GM12878 (cell line): ENCODE measurements at regions not wholly inside any gene's neighbourhood (a gene's known extent, or its start where the extent isn't known, plus 50 kb on each side); places are given as distances from the start of the nearest gene placed in this dataset.

Source experiments
- CHD2 ChIP-seq: IDR thresholded peaks from 2 replicates; pipeline ENCODE4 v1.6.1; 2011; ENCODE audit warnings: low read depth, low read length, improper control_type of control experiment, borderline replicate concordance
- CREB1 ChIP-seq: IDR thresholded peaks from 2 replicates; pipeline ENCODE4 v1.6.1; 2012; ENCODE audit warnings: low read depth, mild to moderate bottlenecking, inconsistent platforms
- CREM ChIP-seq: IDR thresholded peaks from 2 replicates; pipeline ENCODE4 v1.6.1; 2014; ENCODE audit warnings: antibody characterized with exemption, low read depth
- ETV6 ChIP-seq, 2 experiments: fragments of 450-650 bp in 1 of 2; IDR thresholded peaks in 1 of 2; conservative IDR thresholded peaks in 1 of 2; 2 replicates each; pipeline ENCODE4 v1.6.1; 2014; ENCODE audit warnings: antibody characterized with exemption in 1 of 2, borderline replicate concordance in 1 of 2, low read depth in 1 of 2, mild to moderate bottlenecking in 1 of 2, moderate library complexity in 1 of 2
- FOS ChIP-seq: IDR thresholded peaks from 3 replicates; pipeline ENCODE4 v1.6.1; 2011; ENCODE audit warnings: borderline replicate concordance; ENCODE audit not compliant: insufficient read length; ENCODE audit errors: extremely low read depth
- HDGF ChIP-seq: fragments of 450-650 bp; IDR thresholded peaks from 2 replicates; pipeline ENCODE4 v1.6.1; 2016; ENCODE audit warnings: antibody characterized with exemption
- IKZF1 ChIP-seq: fragments of 450-650 bp; conservative IDR thresholded peaks from 2 replicates; pipeline ENCODE4 v1.6.1; 2017; ENCODE audit warnings: antibody characterized with exemption, mild to moderate bottlenecking
- RUNX3 ChIP-seq: IDR thresholded peaks from 2 replicates; pipeline ENCODE4 v1.6.1; 2012; ENCODE audit warnings: low read length, inconsistent platforms
- SIX5 ChIP-seq: IDR thresholded peaks from 2 replicates; pipeline ENCODE4 v1.6.1; 2011; ENCODE audit warnings: mild to moderate bottlenecking, low read depth, low read length, moderate library complexity; ENCODE audit not compliant: severe bottlenecking
- STAT3 ChIP-seq: IDR thresholded peaks from 2 replicates; pipeline ENCODE4 v1.6.1; 2011; ENCODE audit warnings: low read depth, low read length, improper control_type of control experiment
- ZSCAN29 ChIP-seq: fragments of 450-650 bp; IDR thresholded peaks from 2 replicates; pipeline ENCODE4 v1.6.1; 2017; ENCODE audit warnings: mild to moderate bottlenecking, moderate library complexity
- TF ChIP-seq, protein P1 (sequence below): fragments of 150-350 bp; IDR thresholded peaks from 2 replicates; pipeline ENCODE4 v1.6.1; 2014; ENCODE audit warnings: mild to moderate bottlenecking, low read depth, low read length
- TF ChIP-seq, protein P2 (sequence below): fragments of 450-650 bp; IDR thresholded peaks from 2 replicates; pipeline ENCODE4 v1.6.1; 2016; ENCODE audit warnings: mild to moderate bottlenecking, moderate library complexity, borderline replicate concordance
- TF ChIP-seq, protein P3 (sequence below): IDR thresholded peaks from 2 replicates; pipeline ENCODE4 v1.6.1; 2011; ENCODE audit warnings: low read depth, low read length, improper control_type of control experiment, borderline replicate concordance
- TF ChIP-seq, protein P4 (sequence below): IDR thresholded peaks from 2 replicates; pipeline ENCODE4 v1.6.1; 2012; ENCODE audit warnings: low read depth, low read length, improper control_type of control experiment
- TF ChIP-seq, protein P5 (sequence below): fragments of 450-650 bp; formaldehyde crosslinking; IDR thresholded peaks from 2 replicates; pipeline ENCODE4 v1.4.0; 2022; ENCODE audit warnings: mild to moderate bottlenecking, moderate library complexity
- TF ChIP-seq, protein P6 (sequence below): fragments of 450-650 bp; conservative IDR thresholded peaks from 2 replicates; pipeline ENCODE4 v1.6.1; 2017; ENCODE audit warnings: mild to moderate bottlenecking, moderate library complexity

DNA sequence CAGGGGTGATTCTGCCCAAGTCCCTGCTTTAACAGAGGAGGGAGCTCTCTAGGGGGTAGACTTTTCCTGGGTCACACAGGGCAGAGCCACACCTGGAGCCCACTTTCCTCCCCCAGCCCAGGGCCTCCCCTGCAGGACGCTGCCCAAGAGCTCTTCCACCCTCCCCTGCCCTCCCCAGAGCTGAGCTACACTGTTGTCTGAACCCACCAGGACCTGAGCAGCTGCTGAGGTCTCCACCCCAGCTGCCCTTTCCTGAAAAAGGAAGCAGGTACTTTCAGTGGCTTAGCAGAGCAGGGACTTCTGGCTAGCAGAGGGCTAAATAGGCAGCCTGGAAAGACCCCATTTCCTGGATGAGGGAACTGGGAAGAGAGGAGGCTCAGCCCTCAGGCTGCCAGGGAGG is 169.3 kb upstream of the ETV3 start (continued):
- TF ChIP-seq, protein P1, sequence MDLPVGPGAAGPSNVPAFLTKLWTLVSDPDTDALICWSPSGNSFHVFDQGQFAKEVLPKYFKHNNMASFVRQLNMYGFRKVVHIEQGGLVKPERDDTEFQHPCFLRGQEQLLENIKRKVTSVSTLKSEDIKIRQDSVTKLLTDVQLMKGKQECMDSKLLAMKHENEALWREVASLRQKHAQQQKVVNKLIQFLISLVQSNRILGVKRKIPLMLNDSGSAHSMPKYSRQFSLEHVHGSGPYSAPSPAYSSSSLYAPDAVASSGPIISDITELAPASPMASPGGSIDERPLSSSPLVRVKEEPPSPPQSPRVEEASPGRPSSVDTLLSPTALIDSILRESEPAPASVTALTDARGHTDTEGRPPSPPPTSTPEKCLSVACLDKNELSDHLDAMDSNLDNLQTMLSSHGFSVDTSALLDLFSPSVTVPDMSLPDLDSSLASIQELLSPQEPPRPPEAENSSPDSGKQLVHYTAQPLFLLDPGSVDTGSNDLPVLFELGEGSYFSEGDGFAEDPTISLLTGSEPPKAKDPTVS: no peak
- TF ChIP-seq IKZF1 (peak; percentile 95), FOS (no peak), CHD2 (no peak), RUNX3 (peak; percentile 73), SIX5 (no peak), ZSCAN29 (no peak), ETV6 (conservative IDR thresholded peaks at IDR 0.05 in 1 of 2, IDR thresholded peaks at IDR 0.05 in 1 of 2; ENCODE audit: borderline replicate concordance in 1 of 2, low read depth in 1 of 2) (peak in 1 of 2 experiments; percentile 43; a peak in 1 of 4 replicates), STAT3 (no peak), CREM (no peak), HDGF (no peak), CREB1 (no peak)
- TF ChIP-seq, protein P2, sequence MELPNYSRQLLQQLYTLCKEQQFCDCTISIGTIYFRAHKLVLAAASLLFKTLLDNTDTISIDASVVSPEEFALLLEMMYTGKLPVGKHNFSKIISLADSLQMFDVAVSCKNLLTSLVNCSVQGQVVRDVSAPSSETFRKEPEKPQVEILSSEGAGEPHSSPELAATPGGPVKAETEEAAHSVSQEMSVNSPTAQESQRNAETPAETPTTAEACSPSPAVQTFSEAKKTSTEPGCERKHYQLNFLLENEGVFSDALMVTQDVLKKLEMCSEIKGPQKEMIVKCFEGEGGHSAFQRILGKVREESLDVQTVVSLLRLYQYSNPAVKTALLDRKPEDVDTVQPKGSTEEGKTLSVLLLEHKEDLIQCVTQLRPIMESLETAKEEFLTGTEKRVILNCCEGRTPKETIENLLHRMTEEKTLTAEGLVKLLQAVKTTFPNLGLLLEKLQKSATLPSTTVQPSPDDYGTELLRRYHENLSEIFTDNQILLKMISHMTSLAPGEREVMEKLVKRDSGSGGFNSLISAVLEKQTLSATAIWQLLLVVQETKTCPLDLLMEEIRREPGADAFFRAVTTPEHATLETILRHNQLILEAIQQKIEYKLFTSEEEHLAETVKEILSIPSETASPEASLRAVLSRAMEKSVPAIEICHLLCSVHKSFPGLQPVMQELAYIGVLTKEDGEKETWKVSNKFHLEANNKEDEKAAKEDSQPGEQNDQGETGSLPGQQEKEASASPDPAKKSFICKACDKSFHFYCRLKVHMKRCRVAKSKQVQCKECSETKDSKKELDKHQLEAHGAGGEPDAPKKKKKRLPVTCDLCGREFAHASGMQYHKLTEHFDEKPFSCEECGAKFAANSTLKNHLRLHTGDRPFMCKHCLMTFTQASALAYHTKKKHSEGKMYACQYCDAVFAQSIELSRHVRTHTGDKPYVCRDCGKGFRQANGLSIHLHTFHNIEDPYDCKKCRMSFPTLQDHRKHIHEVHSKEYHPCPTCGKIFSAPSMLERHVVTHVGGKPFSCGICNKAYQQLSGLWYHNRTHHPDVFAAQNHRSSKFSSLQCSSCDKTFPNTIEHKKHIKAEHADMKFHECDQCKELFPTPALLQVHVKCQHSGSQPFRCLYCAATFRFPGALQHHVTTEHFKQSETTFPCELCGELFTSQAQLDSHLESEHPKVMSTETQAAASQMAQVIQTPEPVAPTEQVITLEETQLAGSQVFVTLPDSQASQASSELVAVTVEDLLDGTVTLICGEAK: no peak
- TF ChIP-seq, protein P3, sequence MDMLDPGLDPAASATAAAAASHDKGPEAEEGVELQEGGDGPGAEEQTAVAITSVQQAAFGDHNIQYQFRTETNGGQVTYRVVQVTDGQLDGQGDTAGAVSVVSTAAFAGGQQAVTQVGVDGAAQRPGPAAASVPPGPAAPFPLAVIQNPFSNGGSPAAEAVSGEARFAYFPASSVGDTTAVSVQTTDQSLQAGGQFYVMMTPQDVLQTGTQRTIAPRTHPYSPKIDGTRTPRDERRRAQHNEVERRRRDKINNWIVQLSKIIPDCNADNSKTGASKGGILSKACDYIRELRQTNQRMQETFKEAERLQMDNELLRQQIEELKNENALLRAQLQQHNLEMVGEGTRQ: no peak
- TF ChIP-seq, protein P4, sequence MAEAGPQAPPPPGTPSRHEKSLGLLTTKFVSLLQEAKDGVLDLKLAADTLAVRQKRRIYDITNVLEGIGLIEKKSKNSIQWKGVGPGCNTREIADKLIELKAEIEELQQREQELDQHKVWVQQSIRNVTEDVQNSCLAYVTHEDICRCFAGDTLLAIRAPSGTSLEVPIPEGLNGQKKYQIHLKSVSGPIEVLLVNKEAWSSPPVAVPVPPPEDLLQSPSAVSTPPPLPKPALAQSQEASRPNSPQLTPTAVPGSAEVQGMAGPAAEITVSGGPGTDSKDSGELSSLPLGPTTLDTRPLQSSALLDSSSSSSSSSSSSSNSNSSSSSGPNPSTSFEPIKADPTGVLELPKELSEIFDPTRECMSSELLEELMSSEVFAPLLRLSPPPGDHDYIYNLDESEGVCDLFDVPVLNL: no peak
- TF ChIP-seq, protein P5, sequence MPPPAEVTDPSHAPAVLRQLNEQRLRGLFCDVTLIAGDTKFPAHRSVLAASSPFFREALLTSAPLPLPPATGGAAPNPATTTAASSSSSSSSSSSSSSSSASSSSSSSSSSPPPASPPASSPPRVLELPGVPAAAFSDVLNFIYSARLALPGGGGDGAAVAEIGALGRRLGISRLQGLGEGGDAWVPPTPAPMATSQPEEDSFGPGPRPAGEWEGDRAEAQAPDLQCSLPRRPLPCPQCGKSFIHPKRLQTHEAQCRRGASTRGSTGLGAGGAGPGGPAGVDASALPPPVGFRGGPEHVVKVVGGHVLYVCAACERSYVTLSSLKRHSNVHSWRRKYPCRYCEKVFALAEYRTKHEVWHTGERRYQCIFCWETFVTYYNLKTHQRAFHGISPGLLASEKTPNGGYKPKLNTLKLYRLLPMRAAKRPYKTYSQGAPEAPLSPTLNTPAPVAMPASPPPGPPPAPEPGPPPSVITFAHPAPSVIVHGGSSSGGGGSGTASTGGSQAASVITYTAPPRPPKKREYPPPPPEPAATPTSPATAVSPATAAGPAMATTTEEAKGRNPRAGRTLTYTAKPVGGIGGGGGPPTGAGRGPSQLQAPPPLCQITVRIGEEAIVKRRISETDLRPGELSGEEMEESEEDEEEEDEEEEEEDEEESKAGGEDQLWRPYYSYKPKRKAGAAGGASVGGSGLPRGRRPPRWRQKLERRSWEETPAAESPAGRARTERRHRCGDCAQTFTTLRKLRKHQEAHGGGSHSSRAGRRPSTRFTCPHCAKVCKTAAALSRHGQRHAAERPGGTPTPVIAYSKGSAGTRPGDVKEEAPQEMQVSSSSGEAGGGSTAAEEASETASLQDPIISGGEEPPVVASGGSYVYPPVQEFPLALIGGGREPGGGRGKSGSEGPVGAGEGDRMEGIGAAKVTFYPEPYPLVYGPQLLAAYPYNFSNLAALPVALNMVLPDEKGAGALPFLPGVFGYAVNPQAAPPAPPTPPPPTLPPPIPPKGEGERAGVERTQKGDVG: no peak
- TF ChIP-seq, protein P6, sequence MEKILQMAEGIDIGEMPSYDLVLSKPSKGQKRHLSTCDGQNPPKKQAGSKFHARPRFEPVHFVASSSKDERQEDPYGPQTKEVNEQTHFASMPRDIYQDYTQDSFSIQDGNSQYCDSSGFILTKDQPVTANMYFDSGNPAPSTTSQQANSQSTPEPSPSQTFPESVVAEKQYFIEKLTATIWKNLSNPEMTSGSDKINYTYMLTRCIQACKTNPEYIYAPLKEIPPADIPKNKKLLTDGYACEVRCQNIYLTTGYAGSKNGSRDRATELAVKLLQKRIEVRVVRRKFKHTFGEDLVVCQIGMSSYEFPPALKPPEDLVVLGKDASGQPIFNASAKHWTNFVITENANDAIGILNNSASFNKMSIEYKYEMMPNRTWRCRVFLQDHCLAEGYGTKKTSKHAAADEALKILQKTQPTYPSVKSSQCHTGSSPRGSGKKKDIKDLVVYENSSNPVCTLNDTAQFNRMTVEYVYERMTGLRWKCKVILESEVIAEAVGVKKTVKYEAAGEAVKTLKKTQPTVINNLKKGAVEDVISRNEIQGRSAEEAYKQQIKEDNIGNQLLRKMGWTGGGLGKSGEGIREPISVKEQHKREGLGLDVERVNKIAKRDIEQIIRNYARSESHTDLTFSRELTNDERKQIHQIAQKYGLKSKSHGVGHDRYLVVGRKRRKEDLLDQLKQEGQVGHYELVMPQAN: no peak
